NOMO-1 treated with dmso at 0.1 percent for 144 hours (cell line): ENCODE measurements at regions not wholly inside any gene's neighbourhood (a gene's known extent, or its start where the extent isn't known, plus 50 kb on each side); places are given as distances from the start of the nearest gene placed in this dataset.
"Not testable (repeated sequence)": the region's sequence is repeated elsewhere in the genome, so short reads cannot be mapped to it uniquely, and the experiment has no call there.

Experiments used
- DNase-seq: peaks from one replicate; lab custom pipeline; 2025; ENCODE audit not compliant: unreplicated experiment; lab: John Stamatoyannopoulos, UW

DNA sequence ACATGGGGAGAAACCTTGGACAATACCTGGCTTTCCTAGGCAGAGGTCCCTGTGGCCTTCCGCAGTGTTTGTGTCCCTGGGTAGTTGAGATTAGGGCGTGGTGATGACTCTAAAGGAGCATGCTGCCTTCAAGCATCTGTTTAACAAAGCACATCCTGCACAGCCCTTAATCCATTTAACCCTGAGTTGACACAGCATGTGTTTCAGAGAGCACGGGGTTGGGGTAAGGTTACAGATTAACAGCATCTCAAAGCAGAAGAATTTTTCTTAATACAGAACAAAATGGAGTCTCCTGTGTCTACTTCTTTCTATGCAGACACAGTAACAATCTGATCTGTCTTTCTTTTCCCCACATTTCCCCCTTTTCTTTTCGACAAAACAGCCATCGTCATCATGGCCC is 244.7 kb upstream of the PRKCQ start:
- DNase-seq: not testable (repeated sequence)

GRCh38 chr10:6823770-6824169 is 243.7 kb upstream of the PRKCQ start:
- no peak for DNase-seq

GRCh38 chr10:6819301-6819700 is 239.2 kb upstream of the PRKCQ start:
- DNase-seq: no peak

GRCh38 chr10:6817770-6818169 is 237.7 kb upstream of the PRKCQ start:
- no peak for DNase-seq

- DNase-seq: no peak
These were observed 235.3 kb upstream of the PRKCQ start for GRCh38 chr10:6815346-6815745.

GRCh38 chr10:6813856-6814255 is 233.8 kb upstream of the PRKCQ start:
- DNase-seq: no peak

- DNase-seq: no peak
These were observed 233.2 kb upstream of the PRKCQ start for GRCh38 chr10:6813306-6813705.

DNA sequence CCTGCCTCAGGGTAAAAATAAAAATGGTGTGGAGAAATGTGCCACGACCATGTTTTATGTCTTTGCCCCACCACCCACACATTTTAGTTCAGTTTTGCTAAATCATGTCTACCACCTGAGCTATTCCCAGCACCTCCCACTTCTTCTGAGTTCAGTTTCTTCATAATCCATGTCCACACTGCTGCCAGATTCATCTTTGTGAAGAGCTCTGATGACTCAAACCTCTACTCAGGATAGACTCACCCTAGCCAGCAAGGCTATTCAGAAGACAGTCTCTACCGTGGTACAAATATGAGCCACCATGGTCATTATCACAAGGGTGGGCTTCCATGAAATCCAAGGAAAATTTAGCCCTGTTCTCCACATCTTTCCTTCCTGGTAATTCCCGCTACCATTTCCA is 231.1 kb upstream of the PRKCQ start:
- DNase-seq: no peak

DNA sequence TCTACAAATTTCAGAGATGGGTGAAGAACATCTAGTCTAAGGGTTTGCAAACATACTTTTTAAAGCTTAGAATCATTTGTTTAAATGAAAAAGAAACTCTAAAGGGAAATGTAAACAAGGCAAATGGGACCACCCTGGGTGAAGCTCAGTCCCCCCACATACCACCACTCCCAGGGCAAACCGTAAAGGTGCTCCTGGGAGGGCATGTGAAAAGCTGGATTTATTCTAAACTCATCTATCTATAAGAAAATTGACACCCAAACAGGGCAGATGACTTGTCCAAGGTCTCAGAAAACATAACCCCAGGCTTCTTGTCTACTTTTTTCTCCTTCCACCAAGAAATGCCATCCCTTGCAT is 223.3 kb upstream of the PRKCQ start:
- no peak for DNase-seq

- no peak for DNase-seq
These were observed 222.8 kb upstream of the PRKCQ start for GRCh38 chr10:6802759-6803426.

DNA sequence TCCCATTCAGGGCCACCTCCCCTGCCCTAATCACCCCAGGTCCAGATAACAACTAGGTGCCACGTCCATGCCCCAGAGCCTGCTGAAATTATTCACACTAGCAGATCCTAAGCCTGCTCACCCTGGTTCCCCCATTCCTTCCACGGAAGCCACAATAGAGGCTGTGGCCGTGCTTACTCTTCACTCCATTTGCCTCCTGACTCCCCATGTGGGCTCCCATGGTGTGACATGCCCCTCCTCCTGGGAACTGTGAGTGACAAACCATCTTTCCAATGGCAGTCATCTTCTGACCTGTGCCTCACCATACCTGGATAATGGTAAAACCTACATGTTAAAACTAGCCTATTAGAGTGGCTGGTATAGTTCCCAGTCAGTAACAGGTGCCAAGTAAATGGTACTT is 216.2 kb upstream of the PRKCQ start:
- DNase-seq: no peak

DNA sequence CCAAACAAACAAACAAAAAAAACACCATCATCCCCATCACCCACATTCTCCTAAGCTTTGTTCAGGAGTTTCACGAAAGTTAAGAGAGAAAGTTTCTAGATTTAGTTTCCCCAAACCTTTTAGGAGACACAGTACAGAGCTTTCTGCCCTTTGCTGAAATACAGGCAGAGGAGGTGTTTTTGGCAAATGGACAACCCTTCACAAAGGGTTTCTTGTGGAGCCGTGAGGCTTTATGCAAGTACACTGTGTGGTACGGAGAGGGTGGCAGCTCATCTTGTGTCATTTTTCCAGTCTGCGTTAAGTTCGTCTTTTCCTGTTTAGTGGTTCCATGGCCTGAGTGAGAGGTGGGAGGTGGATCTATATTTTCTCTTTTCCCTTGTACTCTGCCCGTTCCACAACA is 215.5 kb upstream of the PRKCQ start:
- no peak for DNase-seq

GRCh38 chr10:6794841-6795240 is 214.8 kb upstream of the PRKCQ start:
- not testable (repeated sequence) for DNase-seq

DNA sequence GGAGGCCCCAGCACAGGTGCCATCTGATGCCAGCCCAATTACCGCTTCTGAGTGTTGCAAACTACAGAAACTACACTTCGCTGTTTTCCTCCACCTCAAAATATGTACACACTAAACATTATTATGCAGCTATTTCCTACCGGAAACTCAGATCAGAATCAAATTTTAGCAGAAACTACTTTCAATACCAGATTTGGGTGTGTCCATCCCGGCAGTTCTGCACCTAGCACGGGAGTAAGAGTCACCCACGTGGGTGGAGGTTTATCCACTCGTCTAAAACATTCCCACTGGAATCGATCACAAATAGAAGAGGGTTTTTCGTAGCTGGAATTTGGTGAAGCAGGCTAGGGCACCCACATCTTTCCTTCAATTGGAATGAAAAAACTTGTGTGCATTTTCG is 214.4 kb upstream of the PRKCQ start:
- DNase-seq: no peak

GRCh38 chr10:6788731-6789130 is 208.7 kb upstream of the PRKCQ start:
- DNase-seq: no peak

GRCh38 chr10:6788231-6788630 is 208.2 kb upstream of the PRKCQ start:
- no peak for DNase-seq

GRCh38 chr10:6787718-6788117 is 207.6 kb upstream of the PRKCQ start:
- DNase-seq: no peak

GRCh38 chr10:6787091-6787490 is 207.0 kb upstream of the PRKCQ start:
- DNase-seq: no peak

GRCh38 chr10:6786579-6787031 is 206.5 kb upstream of the PRKCQ start:
- no peak for DNase-seq

DNA sequence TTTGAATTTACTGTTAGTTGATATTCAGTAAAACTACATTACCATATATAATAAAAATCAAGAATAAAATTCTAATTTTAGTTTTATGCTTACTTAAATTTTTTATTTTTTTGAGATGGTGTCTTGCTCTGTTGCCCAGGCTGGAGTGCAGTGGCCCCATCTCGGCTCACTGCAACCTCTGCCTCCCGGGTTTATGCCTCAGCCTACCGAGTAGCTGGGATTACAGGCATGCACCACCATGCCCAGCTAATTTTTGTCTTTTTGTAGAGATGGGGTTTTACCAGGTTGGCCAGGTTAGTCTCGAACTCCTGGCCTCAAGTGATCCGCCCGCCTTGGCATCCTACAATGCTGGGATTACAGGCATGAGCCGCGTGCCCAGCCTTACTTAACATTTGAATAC is 204.4 kb upstream of the PRKCQ start:
- DNase-seq: not testable (repeated sequence)

- no peak for DNase-seq
These were observed 203.4 kb upstream of the PRKCQ start for GRCh38 chr10:6783471-6783870.

GRCh38 chr10:6782378-6782777 is 202.3 kb upstream of the PRKCQ start:
- no peak for DNase-seq

DNA sequence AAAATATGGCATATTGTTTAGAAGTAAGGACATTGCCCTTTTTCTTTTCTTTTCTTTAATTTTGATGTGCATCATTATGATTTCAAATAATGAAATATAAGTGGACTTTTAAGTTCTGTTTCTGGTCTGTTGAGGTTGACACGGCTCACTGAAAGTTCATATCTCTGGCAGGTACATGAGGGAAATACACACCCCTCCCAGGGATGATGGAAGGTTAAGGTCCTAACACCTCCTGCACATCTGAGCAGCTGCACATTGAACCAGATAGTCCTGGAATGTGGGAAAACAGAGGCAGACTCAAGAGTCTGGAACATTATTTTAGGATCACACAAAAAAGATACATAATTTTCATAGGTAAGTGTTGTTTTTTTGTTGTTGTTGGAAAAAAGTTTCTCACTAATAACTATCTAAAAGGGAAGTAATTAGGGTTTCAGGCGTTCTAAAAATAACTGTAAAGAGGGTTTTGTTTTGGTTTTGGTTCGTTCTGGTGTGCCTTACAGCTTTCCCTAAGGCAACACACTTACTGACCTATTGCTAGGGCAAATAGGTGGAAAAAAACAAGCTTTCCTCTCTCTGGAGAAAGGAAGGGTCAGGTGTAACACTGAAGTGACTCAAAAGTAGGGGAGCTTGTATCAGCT is 201.2 kb upstream of the PRKCQ start:
- no peak for DNase-seq
